Right hindlimb (tissue), 1 donor: ENCODE measurements at regions not wholly inside any gene's neighbourhood (a gene's known extent, or its start where the extent isn't known, plus 50 kb on each side); places are given as distances from the start of the nearest gene placed in this dataset.

ENCODE experiments used
- DNase-seq: peaks from one replicate; pipeline ENCODE4 v3.0.0-alpha.2; 2018

GRCh38 chr2:38202713-38203445 is 126.9 kb upstream of the CYP1B1 start:
- DNase-seq: no peak

GRCh38 chr2:38201784-38202183 is 125.8 kb upstream of the CYP1B1 start:
- DNase-seq: no peak

DNA sequence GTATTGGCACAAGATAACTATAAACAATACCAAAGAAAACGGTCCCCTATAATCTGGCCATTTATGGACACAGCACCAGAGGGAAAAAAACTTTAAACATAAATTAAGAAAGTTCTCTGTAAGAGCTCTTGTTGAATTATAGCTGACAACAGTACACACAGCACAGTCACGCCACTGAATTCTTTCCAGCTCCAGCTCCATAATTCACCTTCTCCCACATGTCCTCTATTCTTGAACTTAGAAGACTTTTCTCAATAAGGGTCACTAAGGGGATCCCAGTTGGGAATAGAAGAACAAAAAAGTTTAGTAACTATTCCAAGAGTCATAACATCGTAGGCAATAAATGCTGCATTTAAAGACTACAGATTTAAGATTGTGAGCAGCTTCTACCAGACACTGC is 124.6 kb upstream of the CYP1B1 start:
- no peak for DNase-seq

- no peak for DNase-seq
Measured at GRCh38 chr2:38199127-38199526, 123.2 kb upstream of the CYP1B1 start.

DNA sequence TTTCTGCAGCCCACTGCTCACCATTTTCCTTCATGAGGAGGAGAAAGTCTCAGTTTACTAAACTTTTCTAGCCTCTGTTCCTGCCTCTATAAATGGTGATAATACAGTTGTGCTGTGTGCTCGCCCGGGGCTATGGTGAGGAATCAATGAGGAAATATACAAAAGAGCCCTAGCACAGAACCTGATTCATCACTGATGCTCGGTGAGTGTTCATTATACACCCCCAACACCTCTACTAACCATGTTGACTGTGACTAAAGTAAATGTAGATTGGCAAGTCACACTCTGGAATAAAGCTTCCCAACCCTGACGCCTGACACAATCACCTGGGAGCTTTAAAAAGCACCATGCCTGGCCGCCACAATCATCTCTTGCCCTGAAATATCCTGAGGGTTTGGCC is 118.8 kb upstream of the CYP1B1 start:
- no peak for DNase-seq

DNA sequence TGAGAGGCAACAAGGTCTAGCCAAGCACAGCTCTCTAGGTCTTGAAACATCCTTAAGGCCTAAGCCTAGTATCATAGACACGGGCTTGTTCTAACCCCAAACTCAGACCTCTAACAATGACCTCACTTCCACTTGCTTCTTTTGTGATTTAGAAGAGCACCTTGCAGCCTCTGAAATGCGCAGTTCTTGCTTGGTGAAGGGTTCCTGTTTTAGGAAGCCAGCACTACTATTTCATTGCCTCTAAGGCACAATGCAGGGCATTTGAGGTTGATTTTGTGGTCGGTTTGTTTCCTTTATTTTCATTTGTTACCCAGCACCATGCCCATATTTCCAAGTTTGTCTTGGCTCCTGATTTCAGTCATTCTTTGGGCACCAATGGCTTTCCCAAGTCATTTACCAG is 117.0 kb upstream of the CYP1B1 start:
- DNase-seq: no peak

DNA sequence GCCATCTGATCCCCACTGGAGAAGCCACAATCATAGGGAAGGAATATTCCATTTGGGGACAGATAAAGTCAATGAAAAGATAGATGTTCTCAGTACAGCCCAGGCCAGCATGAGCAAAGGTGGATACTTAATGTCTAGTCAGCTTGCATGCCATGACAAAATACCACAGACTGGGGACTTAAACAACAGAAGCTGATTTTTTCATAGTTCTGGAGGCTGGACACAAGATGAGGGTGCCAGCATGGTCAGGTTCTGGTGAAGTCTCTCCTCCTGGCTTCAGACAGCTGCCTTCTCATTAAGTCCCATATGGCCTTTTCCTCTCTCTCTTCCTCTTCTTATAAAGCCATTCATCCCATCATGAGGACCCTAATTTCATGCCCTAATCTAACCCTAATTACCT is 116.1 kb upstream of the CYP1B1 start:
- DNase-seq: no peak

DNA sequence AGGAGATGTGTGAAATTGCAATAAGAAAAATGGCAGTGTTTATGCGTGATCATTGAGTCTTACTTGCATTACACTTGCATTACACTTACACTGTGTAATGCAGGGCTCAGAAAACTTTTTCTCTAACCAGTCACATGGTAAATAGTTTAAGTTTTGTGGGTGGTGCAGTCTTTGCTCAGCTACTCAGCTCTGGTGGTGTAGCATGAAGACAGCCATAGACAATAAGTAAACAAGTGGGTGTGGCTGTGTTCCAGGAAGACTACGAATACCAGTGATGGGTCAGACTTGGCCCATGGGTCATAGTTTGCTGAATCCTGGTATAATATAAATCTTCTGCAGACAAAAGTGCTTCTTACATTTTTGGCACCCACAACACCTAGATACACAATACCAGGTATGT is 115.6 kb upstream of the CYP1B1 start:
- DNase-seq: no peak

DNA sequence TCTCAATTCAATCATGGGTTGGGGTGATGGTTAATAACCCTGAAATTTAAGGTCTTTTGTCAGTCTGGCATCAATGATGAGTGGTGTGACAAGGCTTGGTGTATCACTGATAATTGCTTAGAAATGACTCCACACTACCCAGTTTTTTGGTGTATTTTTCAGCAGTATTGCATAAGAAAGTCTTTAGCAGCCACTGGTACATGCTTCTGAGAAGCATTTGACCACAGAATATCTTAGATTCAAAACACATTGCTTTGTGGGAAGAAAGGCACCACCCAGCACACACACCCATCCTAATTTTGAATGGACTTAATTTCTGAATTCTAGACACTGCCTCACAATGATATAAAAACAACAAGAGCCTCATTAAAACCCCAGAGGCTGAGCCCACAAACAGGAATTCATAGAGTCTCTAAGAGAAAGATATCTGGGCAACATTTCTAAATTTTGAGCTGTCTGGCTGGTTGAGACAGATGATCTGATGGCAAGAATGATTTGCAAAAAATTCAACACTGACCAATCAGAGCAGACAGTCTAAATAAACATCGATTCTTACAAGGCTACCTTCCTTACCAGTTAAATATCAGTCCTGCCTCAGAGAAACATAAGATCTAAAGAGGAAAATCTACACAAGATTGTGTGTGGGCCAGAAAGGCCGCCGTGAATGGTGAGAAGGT is 114.7 kb upstream of the CYP1B1 start:
- no peak for DNase-seq

- peak; percentile 72 for DNase-seq
Measured at GRCh38 chr2:38187541-38188011, 111.6 kb upstream of the CYP1B1 start.

DNA sequence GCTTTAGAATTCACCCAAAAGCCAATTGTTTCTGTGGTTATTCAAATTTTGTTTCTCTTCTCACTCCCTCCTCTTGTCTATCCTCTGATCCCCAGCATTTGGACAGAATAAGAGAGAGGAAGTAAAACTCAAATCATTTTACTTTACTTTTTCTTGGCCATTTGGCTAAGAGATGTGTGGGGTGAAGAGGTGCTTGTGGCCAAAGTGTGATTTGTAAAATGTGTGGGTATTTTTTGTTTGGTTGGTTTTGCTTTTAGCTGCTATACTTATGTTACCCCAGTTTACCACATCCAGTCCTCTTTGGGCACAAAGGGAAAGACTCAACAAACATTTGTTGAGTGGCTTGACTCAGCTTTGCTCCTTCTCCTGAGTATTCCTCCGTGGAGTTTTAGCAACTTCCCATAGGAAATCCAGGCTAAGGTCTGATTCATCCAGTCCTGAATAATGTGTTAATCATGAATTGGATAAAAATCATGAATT is 109.1 kb upstream of the CYP1B1 start:
- DNase-seq: no peak

DNA sequence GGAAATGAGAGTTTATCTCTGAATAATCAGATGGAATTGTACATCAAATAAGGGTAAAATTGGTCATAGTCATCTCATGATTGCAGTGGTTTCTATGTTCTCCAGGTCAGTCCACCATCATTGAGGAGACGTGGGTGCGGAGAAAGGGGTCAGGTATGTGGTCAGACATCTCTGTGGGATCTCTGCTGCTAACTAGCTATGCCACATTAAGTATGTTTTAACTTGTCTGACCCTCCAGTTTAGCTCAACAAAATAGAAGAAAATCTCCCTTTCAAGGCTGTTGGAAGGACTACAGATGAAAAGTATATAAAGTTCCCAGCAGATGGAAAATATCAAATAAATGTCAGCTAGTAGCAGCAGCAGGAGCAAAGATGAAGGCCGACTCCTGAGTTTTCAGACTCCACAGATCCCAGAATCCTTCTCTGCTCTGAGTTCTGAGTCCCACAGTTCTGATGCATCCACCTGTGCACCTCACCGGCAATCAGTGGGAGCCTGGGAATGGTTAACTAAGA is 106.6 kb upstream of the CYP1B1 start:
- no peak for DNase-seq

GRCh38 chr2:38181806-38182491 is 106.0 kb upstream of the CYP1B1 start:
- DNase-seq: no peak

- no peak for DNase-seq
Measured at GRCh38 chr2:38180754-38181153, 104.8 kb upstream of the CYP1B1 start.

DNA sequence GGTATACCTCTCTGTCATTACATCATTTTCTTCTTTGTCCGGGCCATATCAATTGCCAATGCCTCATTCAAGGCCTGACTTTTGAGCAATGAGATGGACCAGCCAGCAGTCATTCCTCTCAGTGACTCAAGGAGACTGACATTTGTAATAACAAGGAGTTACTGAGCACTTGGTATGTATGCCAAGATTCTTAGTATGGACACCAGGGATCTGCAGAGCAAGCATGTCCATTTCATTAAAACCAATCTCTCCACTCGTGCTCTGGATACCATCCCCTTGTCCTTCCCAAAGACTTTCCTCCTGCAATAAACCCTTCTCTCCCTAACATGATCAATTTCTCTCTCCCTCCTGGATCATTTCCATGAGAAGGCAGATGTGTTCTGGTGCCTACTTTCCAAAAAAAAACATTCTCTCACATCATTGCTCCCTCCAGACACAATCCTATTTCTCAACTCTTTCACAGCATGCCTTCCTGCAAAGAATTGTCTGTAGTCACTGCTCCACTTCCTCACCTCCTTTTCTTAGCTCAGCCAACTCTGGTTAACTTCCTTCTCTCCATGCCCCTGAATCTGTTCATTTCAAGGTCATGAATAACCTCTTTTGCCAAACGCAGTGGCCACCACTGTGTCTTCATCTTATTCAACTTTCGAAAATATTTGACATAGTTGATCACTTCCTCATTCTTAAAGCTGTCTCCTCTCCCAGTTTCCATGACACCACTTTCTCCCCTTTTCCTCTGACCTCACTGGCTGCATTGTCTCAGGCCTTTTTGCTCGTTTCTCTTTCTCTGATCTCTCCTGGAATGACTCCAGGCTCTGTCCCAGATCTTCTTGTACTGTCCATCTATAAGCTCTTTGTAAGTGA is 102.8 kb upstream of the CYP1B1 start:
- DNase-seq: no peak

DNA sequence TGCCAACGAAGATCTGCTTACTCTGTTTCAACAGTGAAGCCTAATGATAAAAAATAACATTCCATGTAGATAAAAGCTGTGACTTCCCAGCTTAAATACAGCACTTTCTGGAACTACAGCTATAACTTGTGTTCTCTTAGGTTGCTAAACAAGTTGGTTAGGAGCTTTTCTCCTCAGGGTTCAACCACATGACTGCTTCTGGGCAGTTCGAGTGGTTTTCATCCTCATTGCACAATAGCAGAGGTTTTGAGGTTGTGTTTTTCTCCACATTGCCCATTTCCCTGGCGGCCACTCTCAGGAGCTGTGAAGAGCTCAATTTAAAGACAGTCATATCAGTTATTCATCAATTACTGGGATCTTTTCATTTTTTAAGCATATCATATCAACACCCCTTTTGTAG is 102.2 kb upstream of the CYP1B1 start:
- no peak for DNase-seq

GRCh38 chr2:38176619-38177021 is 100.7 kb upstream of the CYP1B1 start:
- no peak for DNase-seq

DNA sequence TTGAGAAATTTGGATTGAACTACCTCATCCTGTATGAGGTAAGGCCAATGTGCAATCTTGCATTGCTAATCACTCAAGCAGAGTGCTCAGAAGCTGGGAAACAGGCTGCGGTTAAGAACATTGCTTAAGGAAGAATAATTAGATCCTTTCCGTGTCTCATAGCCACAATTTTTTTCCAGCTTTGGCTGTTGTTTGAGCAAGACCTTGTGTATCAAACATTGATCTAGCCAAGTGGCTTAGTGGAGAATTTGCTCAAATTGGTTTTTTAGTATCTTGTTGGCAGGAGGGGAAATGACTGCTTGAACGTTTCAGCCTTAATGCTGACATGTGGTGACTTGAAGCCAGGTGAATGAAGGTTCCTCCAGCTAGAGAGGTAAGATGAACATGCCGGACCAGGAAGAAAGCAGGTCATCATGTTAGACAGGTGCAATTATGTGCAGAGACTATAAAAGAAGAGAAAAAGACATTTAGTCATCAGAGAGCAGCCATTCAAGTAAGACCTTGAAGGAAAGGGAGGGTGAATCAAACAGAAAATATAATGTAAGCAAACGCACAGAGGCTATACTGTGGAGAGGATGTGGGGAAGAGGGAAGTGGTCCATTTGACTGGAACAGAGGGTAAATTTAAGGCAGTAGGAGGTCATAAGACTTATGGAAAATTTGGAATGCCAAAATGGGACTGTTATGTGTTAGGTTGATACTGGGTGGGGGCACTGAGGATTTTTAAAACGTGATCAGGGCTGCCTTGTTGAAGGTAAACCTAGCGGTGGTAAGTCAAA is 98.9 kb upstream of the CYP1B1 start:
- no peak for DNase-seq

GRCh38 chr2:38174131-38174530 is 98.2 kb upstream of the CYP1B1 start:
- DNase-seq: no peak

DNA sequence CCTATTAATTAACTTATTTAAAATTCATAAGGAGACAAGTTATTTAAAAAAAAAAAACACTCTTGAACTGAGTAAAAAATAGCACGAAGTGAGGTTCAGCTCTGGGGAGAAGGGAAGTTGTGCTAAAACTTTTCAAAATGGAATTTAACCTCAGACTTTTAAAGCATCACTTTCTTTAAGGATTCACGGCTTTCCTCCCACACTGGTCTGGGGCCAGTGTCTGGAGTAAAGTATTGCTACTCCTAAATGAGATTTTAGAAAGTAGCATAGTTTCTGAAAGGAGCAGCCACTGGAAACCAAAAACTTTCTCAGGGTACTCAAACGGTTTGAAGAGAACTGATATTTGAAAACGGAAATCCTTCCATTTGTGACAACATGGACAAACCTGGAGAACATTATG is 97.7 kb upstream of the CYP1B1 start:
- DNase-seq: no peak

- DNase-seq: no peak
Measured at GRCh38 chr2:38171208-38171855, 95.4 kb upstream of the CYP1B1 start.
